GM13976 (cell line): ENCODE measurements at regions not wholly inside any gene's neighbourhood (a gene's known extent, or its start where the extent isn't known, plus 50 kb on each side); places are given as distances from the start of the nearest gene placed in this dataset.

Experiments used
- DNase-seq: peaks from one replicate; pipeline ENCODE4 v3.0.0; 2012; ENCODE audit warnings: low spot score
- CTCF ChIP-seq: IDR thresholded peaks from 2 replicates; pipeline ENCODE4 v1.5.1; 2012; ENCODE audit warnings: borderline replicate concordance, mild to moderate bottlenecking; ENCODE audit not compliant: insufficient read depth; ENCODE audit errors: extremely low read depth, missing control alignments, control extremely low read depth
- in situ Hi-C: fragments of 300-500 bp; cut with MboI; formaldehyde crosslinking; loops from one replicate; pipeline ENCODE4 v1.12.0; 2022; ENCODE audit warnings: low sequenced_read_pairs, mixed read lengths, inconsistent platforms; ENCODE audit not compliant: unreplicated experiment

GRCh38 chr13:71285700-71286099, 581.3 kb downstream of the DACH1 start:
- no peak for DNase-seq
- no peak for TF ChIP-seq CTCF
- in situ Hi-C loops, result no loop called here

GRCh38 chr13:71278512-71278911, 588.5 kb downstream of the DACH1 start:
- no peak for DNase-seq
- in situ Hi-C loops, result no loop called here
- no peak for TF ChIP-seq CTCF

- TF ChIP-seq CTCF, result no peak
- DNase-seq, result peak; percentile 47
- in situ Hi-C loops, result no loop called here
These were observed 591.9 kb downstream of the DACH1 start for GRCh38 chr13:71274923-71275608.

- in situ Hi-C loops, result no loop called here
- no peak for TF ChIP-seq CTCF
- DNase-seq, result no peak
These were observed 605.7 kb downstream of the DACH1 start for GRCh38 chr13:71261256-71261655.

GRCh38 chr13:71260246-71260645, 606.8 kb downstream of the DACH1 start:
- in situ Hi-C loops, result no loop called here
- no peak for TF ChIP-seq CTCF

GRCh38 chr13:71255633-71256032, 611.4 kb downstream of the DACH1 start:
- in situ Hi-C loops, result no loop called here
- no peak for TF ChIP-seq CTCF
- no peak for DNase-seq

More at GRCh38 chr13:71260246-71260645, 606.8 kb downstream of the DACH1 start:
- DNase-seq, result no peak
